ENCODE measurements at regions not wholly inside any gene's neighbourhood (a gene's known extent, or its start where the extent isn't known, plus 50 kb on each side); places are given as distances from the start of the nearest gene placed in this dataset.
A peak's percentile ranks its signal among the peaks of the same experiment; 100 is the strongest.

- Histone ChIP-seq H4K20me1 (ENCODE audit: control insufficient read depth, extremely low read depth, insufficient read depth, low read length) (no peaks in the 10 kb centered on the region), H3K27ac (ENCODE audit: insufficient read depth, low read length) (no peak overlapping the region), H3K4me2 (ENCODE audit: extremely low read depth, insufficient read depth, low read length) (no peak overlapping the region), H3K4me3 (replicated peaks in 1 of 4; ENCODE audit: control extremely low read depth in 1 of 4, insufficient read depth in 1 of 4, low read depth in 3 of 4, low read length in 4 of 4) (no peak overlapping the region), H3K4me1 (ENCODE audit: control insufficient read depth, extremely low read depth, insufficient read depth, low read length) (peaks cover 10% of the 10 kb centered on the region), H3K27me3 (ENCODE audit: control insufficient read depth, insufficient read depth, low read length) (no peaks in the 10 kb centered on the region), H2AFZ (ENCODE audit: low read length) (no peak overlapping the region), H3K9me3 (ENCODE audit: control insufficient read depth, insufficient read depth, low read depth, low read length) (no peaks in the 10 kb centered on the region), H3K36me3 (ENCODE audit: control insufficient read depth, insufficient read depth, low read length) (no peaks in the 10 kb centered on the region), H3K9ac (ENCODE audit: insufficient read depth, low read length) (no peak overlapping the region), H3K79me2 (ENCODE audit: control insufficient read depth, insufficient read depth, low read length) (no peaks in the 10 kb centered on the region)
- DNase-seq (ENCODE audit: low read depth in 2 of 2) = no peak
- TF ChIP-seq EZH2 (IDR thresholded peaks at IDR 0.05; ENCODE audit: low read length, missing control alignments) (no peak), CTCF (conservative IDR thresholded peaks at IDR 0.05 in 1 of 2, IDR thresholded peaks at IDR 0.05 in 1 of 2; ENCODE audit: low read depth in 1 of 2, low read length in 2 of 2) (no peak)
Observed at GRCh38 chr2:144832048-144832447, 312.1 kb upstream of the ZEB2 start.

GRCh38 chr2:144830543-144830942 lies 310.6 kb upstream of the ZEB2 start:
- no peaks in the 10 kb centered on the region for H4K20me1 ChIP-seq (ENCODE audit: control insufficient read depth, extremely low read depth, insufficient read depth, low read length)
- no peak overlapping the region for H3K9ac ChIP-seq (ENCODE audit: insufficient read depth, low read length)
- H3K9me3 ChIP-seq (ENCODE audit: control insufficient read depth, insufficient read depth, low read depth, low read length) = no peaks in the 10 kb centered on the region
- no peak overlapping the region for H3K4me2 ChIP-seq (ENCODE audit: extremely low read depth, insufficient read depth, low read length)
- peaks cover 5% of the 10 kb centered on the region for H3K4me1 ChIP-seq (ENCODE audit: control insufficient read depth, extremely low read depth, insufficient read depth, low read length)
- no peaks in the 10 kb centered on the region for H3K79me2 ChIP-seq (ENCODE audit: control insufficient read depth, insufficient read depth, low read length)
- no peaks in the 10 kb centered on the region for H3K27me3 ChIP-seq (ENCODE audit: control insufficient read depth, insufficient read depth, low read length)
- TF ChIP-seq EZH2 (IDR thresholded peaks at IDR 0.05; ENCODE audit: low read length, missing control alignments) (no peak), CTCF (conservative IDR thresholded peaks at IDR 0.05 in 1 of 2, IDR thresholded peaks at IDR 0.05 in 1 of 2; ENCODE audit: low read depth in 1 of 2, low read length in 2 of 2) (no peak)
- H3K4me3 ChIP-seq (replicated peaks in 1 of 4; ENCODE audit: control extremely low read depth in 1 of 4, insufficient read depth in 1 of 4, low read depth in 3 of 4, low read length in 4 of 4) = no peak overlapping the region
- no peak overlapping the region for H3K27ac ChIP-seq (ENCODE audit: insufficient read depth, low read length)
- peak overlapping the region; percentile 66 for H2AFZ ChIP-seq (ENCODE audit: low read length)
- peak in 1 of 2 donors; percentile 46 for DNase-seq (ENCODE audit: low read depth in 2 of 2)
- no peaks in the 10 kb centered on the region for H3K36me3 ChIP-seq (ENCODE audit: control insufficient read depth, insufficient read depth, low read length)

DNA sequence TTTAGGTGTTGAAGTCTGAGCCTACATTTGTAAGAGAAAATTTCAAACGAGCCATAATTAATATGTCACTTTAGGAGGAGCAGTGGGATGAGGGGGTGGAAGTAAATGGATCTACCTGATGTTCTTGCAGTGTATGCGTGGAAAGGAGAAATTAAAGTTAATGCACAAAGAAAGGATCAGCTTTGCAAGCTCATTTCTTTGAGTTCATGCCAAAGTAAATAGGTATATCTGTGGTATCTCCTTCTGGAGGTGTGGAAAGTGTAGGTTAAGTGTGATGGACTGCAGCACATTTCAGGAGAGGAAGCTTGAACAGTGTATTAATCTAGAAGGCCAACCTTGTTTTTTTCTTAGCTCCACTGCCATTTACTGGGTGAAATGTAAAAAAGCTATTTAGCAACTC lies 307.5 kb upstream of the ZEB2 start:
- Histone ChIP-seq H4K20me1 (ENCODE audit: control insufficient read depth, extremely low read depth, insufficient read depth, low read length) (no peaks in the 10 kb centered on the region), H3K79me2 (ENCODE audit: control insufficient read depth, insufficient read depth, low read length) (no peaks in the 10 kb centered on the region), H3K4me2 (ENCODE audit: extremely low read depth, insufficient read depth, low read length) (no peak overlapping the region), H3K27ac (ENCODE audit: insufficient read depth, low read length) (no peak overlapping the region), H3K27me3 (ENCODE audit: control insufficient read depth, insufficient read depth, low read length) (no peaks in the 10 kb centered on the region), H2AFZ (ENCODE audit: low read length) (no peak overlapping the region), H3K9me3 (ENCODE audit: control insufficient read depth, insufficient read depth, low read depth, low read length) (no peaks in the 10 kb centered on the region), H3K36me3 (ENCODE audit: control insufficient read depth, insufficient read depth, low read length) (no peaks in the 10 kb centered on the region), H3K4me3 (replicated peaks in 1 of 4; ENCODE audit: control extremely low read depth in 1 of 4, insufficient read depth in 1 of 4, low read depth in 3 of 4, low read length in 4 of 4) (no peak overlapping the region), H3K9ac (ENCODE audit: insufficient read depth, low read length) (no peak overlapping the region), H3K4me1 (ENCODE audit: control insufficient read depth, extremely low read depth, insufficient read depth, low read length) (no peaks in the 10 kb centered on the region)
- no peak for TF ChIP-seq EZH2 (IDR thresholded peaks at IDR 0.05; ENCODE audit: low read length, missing control alignments)
- no peak for TF ChIP-seq CTCF (conservative IDR thresholded peaks at IDR 0.05 in 1 of 2, IDR thresholded peaks at IDR 0.05 in 1 of 2; ENCODE audit: low read depth in 1 of 2, low read length in 2 of 2)
- peak in 1 of 2 donors; percentile 3 for DNase-seq (ENCODE audit: low read depth in 2 of 2)

All from fibroblast of lung (primary cell).